Activated CD8-positive, alpha-beta memory T cell treated with anti-CD3 and anti-CD28 coated beads, Interleukin-2, amount 10 ng/mL, durations not matched to agents 7 days and 5 days (primary cell): ENCODE measurements at regions not wholly inside any gene's neighbourhood (a gene's known extent, or its start where the extent isn't known, plus 50 kb on each side); places are given as distances from the start of the nearest gene placed in this dataset.
"Not testable (repeated sequence)": the region's sequence is repeated elsewhere in the genome, so short reads cannot be mapped to it uniquely, and the experiment has no call there.

Experiments
- ATAC-seq: fragments of 150-1000 bp; cut with Tn5 transposase; one replicate; pipeline ENCODE4 v1.10.0; 2021; ENCODE audit warnings: moderate library complexity
- CTCF ChIA-PET: fragments of 350-600 bp; sonication (Branson Sonifier 250); formaldehyde crosslinking; loops from one replicate; lab custom pipeline; 2021; ENCODE audit warnings: antibody characterized with exemption; lab: Charles Lee
- DNase-seq: peaks from one replicate; pipeline ENCODE4 v3.0.0-alpha.2; 2020
- H3K27ac Mint-ChIP-seq: one replicate; pipeline ENCODE4 v1.8.0; 2021; ENCODE audit warnings: mild to moderate bottlenecking, mixed read lengths
- H3K27me3 Mint-ChIP-seq: one replicate; pipeline ENCODE4 v1.8.0; 2021; ENCODE audit warnings: mixed read lengths
- H3K36me3 Mint-ChIP-seq: one replicate; pipeline ENCODE4 v1.8.0; 2021; ENCODE audit warnings: mild to moderate bottlenecking, mixed read lengths
- H3K4me1 Mint-ChIP-seq: one replicate; pipeline ENCODE4 v1.8.0; 2021; ENCODE audit warnings: mixed read lengths
- H3K4me3 Mint-ChIP-seq: one replicate; pipeline ENCODE4 v1.8.0; 2021; ENCODE audit warnings: mild to moderate bottlenecking, moderate library complexity, mixed read lengths
- H3K9me3 Mint-ChIP-seq: one replicate; pipeline ENCODE4 v1.8.0; 2022; ENCODE audit warnings: low read depth, mixed read lengths

DNA sequence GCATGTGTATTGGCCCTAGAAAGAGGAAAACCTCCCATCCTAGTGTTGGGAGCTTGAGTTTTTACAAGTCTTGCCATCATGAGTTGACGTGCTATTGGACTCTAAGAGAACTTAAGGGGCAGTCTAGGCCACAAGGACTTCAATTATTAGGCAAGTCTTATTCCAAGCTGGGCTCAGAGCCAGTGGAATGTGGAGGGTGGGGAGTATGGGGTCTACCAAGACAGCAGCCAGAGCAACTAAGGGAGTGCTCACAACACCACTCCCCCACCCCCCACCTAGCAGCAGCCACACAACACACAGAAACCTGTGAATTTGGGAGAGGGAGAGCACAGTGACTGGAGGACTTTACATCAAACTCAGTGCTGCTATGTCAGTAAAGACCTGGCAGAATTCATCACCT, 1625.6 kb downstream of the SPATA31A7 start:
- CTCF ChIA-PET, H3K9me3 Mint-ChIP-seq, H3K4me3 Mint-ChIP-seq, H3K27ac Mint-ChIP-seq, H3K4me1 Mint-ChIP-seq, H3K36me3 Mint-ChIP-seq, DNase-seq, ATAC-seq: not testable (repeated sequence)
- H3K27me3 Mint-ChIP-seq = peaks cover 10% of the 10 kb centered on the region

DNA sequence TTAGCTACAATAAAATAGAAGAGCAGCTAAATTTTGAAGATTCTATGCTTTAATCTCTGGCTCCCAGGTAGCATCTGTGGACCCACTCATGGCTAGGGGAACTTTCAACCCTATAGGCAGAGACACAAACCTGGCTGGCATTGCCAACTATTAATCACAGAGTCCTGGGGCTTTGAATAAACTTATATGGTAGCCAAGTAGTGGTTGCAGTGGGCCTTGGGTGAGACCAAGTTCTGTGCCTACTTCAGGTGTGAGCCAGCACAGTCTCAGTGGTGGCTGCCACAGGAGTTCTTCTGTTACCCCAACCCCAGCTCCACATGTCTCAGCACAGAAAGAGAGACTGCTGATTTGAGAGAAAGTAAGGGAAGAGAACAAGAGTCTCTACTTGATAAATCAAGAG, 1626.5 kb downstream of the SPATA31A7 start:
- peaks cover 10% of the 10 kb centered on the region for H3K27me3 Mint-ChIP-seq
- DNase-seq, H3K4me3 Mint-ChIP-seq, H3K4me1 Mint-ChIP-seq, H3K36me3 Mint-ChIP-seq, CTCF ChIA-PET, H3K9me3 Mint-ChIP-seq, ATAC-seq, H3K27ac Mint-ChIP-seq: not testable (repeated sequence)

DNA sequence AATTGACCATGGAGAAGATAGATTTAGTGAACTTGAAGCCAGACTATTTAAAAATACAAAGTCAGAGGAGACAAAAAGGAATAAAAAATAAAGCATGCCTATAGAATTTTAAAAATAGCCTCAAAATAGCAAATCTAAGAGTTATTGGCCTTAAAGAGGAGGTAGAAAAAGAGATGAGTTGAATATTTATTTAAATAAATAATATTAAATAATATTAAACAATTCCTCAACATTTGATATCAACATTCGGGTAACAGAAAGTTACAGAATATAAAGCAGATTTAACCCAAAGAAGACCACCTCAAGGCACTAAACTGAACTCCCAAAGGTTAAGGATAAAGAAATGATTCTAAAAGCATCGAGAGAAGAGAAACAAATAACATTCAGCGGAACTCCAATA, 1627.4 kb downstream of the SPATA31A7 start:
- CTCF ChIA-PET, H3K36me3 Mint-ChIP-seq, H3K9me3 Mint-ChIP-seq, ATAC-seq, H3K4me3 Mint-ChIP-seq, H3K27ac Mint-ChIP-seq, H3K4me1 Mint-ChIP-seq, DNase-seq: not testable (repeated sequence)
- H3K27me3 Mint-ChIP-seq = peaks cover 10% of the 10 kb centered on the region

DNA sequence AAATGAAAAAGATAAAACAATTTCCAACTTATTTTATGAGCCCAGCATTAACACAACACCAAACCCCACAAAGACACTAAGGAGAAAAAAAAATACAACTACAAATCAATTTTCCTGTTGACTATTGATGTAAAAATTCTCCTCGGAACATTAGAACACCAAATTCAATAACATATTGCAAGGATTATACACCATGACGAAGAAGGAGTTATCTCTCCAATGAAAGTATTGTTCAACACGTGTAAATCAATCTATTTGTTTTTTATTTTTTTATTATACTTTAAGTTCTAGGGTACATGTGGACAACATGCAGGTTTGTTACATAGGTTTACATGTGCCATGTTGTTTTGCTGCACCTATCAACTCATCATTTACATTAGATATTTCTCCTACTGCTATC, 1632.3 kb downstream of the SPATA31A7 start:
- H3K4me1 Mint-ChIP-seq, H3K4me3 Mint-ChIP-seq, H3K36me3 Mint-ChIP-seq, ATAC-seq, H3K27me3 Mint-ChIP-seq, H3K27ac Mint-ChIP-seq, CTCF ChIA-PET, H3K9me3 Mint-ChIP-seq, DNase-seq: not testable (repeated sequence)

DNA sequence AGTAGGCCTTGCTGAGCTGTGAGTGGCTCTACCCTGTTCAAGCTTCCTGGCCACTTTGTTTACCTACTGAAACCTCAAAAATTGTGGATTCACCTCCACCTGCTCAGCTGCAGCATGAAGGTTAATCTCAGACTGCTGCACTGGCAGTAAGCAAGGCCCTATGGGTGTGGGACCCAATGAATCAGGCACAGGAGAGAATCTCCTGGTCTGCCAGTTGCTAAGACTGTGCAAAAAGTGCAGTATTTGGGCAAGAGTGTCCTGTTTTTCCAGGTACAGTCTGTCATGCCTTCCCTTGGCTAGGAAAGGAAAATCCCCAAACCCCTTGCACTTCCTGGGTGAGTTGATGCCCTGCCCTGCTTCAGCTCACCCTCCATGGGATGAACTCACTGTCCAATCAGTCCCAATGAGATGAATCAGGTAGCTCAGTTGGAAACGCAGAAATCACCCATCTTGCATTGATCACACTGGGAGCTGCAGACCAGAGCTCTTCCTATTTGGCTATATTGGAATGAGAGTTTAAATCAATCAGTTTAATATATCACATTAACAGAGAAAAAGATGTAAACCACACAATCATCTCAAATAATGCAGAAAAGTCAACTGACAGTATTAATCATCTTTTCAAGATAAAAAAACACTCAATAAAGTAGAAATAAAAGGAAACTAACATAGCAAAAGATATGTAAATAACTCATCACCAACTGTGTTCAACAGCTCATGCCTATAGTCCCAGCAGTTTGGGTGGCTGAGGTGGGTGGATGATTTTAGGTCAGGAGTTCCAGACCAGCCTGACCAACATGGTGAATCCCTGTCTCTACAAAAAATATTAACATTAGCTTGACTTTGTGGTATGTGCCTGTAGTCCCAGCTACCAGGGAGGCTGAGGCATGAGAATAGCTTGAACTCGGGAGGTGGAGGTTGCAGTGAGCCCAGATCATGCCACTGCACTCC, 1638.4 kb downstream of the SPATA31A7 start:
- CTCF ChIA-PET, H3K9me3 Mint-ChIP-seq, H3K4me1 Mint-ChIP-seq, ATAC-seq, H3K27ac Mint-ChIP-seq, DNase-seq, H3K36me3 Mint-ChIP-seq, H3K4me3 Mint-ChIP-seq: not testable (repeated sequence)
- peaks cover 14% of the 10 kb centered on the region for H3K27me3 Mint-ChIP-seq

DNA sequence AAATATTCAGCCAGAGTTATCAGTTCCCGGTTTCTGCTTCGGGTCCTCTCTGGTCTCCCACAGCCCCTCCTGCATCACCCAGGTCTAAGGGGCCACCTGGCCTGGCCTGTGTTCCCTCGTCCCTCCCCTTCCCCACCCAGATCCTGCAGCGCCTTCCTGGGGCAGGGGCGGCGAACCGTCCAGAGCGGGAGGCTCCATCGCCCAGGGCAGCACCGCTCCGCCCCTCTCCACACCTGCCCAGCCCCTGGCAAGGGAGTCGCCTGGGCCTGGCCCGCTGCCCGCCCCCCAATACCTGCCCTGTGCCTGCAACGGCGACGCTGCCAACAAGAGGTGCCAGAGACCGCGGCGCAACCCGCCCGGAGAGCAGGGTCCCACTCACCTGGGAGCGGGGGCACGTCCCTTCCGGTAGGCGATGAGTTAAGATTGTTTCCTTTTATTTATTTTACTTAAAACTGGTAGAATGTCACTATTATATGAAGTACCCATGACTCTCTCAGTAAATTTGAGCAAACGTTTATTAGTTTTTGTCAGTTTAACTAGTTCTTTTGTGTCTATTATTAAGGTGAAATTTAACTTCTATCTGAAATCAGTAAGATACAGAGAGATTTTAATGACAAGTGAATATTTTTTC, 1641.1 kb downstream of the SPATA31A7 start:
- H3K4me1 Mint-ChIP-seq, H3K36me3 Mint-ChIP-seq, ATAC-seq, H3K27me3 Mint-ChIP-seq, DNase-seq, H3K4me3 Mint-ChIP-seq, H3K27ac Mint-ChIP-seq, H3K9me3 Mint-ChIP-seq, CTCF ChIA-PET: not testable (repeated sequence)

DNA sequence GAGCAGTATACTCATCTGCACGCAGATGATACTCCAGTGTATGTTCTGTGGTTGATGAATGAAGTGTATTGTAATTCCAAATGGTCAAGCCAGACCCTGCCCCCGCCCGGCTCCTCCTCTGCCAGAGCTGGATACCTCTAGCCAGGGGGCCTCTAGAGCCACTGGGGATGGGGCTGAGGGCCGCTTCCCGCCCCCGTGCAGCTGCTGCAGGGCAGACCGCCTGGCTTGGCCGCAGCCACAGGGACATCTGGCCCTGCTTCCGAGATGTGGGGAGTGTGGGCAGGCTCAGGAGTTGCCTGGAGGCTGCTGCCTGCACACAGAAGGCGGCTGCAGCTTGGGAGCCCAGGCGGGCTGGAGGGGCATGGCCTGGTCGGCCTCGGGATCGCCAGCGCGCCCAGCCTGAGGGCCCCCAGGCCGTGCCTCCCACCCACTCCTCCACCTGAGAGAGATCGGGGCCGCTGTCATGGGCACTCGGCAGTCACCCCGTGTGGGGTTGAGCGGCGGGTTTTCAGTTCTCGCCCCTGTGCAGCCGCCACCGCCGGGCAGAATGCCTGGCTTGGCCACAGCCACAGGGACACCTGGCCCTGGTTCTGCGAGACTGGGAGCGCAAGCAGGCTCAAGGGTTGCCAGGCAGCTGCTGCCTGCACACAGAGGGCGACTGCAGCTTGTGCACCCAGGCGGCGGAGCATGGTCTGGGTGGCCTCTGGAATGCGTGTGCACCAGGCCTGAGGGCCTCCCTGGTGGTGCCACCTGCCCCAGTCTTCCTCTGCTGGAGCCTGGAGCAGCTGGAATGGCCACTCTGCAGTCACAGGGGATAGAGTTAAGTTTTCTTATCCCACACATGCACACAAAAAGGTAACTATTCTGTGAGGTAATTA, 1643.7 kb downstream of the SPATA31A7 start:
- peaks cover 12% of the 10 kb centered on the region for H3K27me3 Mint-ChIP-seq
- H3K27ac Mint-ChIP-seq, CTCF ChIA-PET, H3K4me3 Mint-ChIP-seq, ATAC-seq, H3K4me1 Mint-ChIP-seq, H3K36me3 Mint-ChIP-seq, H3K9me3 Mint-ChIP-seq, DNase-seq: not testable (repeated sequence)

DNA sequence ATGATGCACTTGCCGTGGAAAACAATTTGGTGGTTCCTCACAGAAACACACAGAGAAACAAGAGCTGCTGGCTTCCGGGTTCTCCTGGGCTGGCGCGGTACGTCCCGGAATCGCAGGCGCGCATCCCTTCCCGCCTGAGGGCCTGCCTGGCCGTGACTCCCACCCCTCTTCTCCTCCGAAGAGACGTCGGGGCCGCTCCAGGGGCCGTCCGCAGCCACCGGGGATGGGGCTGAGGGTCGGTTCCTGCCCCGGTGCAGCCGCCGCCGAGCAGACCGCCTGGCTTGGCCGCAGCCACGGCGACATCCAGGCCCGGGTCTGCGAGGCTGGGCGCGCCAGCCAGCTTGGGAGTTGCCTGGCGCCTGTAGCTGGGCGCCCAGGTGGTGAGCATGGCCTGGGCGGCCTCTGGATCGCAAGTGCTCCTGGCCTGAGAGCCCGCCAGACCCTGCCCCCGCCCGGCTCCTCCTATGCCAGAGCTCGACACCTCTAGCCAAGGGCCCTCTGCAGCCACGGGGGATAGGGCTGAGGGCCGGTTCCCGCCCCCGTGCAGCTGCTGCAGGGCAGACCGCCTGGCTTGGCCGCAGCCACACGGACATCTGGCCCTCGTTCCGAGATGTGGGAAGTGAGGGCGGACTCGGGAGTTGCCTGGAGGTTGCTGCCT, 1647.5 kb downstream of the SPATA31A7 start:
- DNase-seq = peak; percentile 61
- H3K4me1 Mint-ChIP-seq, H3K27me3 Mint-ChIP-seq, H3K9me3 Mint-ChIP-seq, CTCF ChIA-PET, ATAC-seq, H3K36me3 Mint-ChIP-seq: not testable (repeated sequence)
- Mint-ChIP-seq H3K27ac (peak overlapping the region; percentile 40), H3K4me3 (peak overlapping the region; percentile 64)

DNA sequence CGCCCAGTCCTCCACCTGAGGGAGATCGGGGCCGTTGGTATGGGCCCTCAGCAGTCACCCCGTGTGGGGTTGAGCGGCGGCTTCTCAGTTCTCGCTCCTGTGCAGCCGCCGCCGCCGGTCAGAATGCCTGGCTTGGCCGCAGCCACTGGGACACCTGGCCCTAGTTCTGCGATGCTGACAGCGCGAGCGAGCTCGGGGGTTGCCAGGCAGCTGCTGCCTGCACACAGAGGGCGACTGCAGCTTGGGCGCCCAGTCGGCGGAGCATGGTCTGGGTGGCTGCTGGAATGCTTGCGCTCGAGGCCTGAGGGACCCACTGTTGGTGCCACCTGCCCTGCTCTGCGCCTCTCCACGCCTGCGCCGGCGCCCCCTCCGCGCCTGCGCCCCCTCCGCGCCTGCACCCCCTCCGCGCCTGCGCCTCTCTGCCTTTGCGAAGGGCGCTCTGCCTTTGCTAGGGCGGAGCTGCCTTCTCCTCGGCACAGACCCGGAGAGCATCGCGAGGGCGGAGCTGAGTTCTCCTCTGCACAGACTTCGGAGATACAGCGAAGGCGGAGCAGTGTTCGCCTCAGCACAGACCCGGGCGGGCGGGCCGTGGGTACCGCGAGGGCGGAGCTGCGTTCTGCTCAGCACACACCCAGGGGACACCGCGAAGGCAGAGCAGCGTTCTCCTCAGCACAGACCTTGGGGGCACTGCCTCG, 1648.3 kb downstream of the SPATA31A7 start:
- peak overlapping the region; percentile 85 for H3K27ac Mint-ChIP-seq
- H3K36me3 Mint-ChIP-seq, H3K4me1 Mint-ChIP-seq, H3K9me3 Mint-ChIP-seq, CTCF ChIA-PET: not testable (repeated sequence)
- H3K27me3 Mint-ChIP-seq = peaks cover 18% of the 10 kb centered on the region
- H3K4me3 Mint-ChIP-seq = peak overlapping the region; percentile 73
- ATAC-seq = peak; percentile 100
- DNase-seq = peak; percentile 100

DNA sequence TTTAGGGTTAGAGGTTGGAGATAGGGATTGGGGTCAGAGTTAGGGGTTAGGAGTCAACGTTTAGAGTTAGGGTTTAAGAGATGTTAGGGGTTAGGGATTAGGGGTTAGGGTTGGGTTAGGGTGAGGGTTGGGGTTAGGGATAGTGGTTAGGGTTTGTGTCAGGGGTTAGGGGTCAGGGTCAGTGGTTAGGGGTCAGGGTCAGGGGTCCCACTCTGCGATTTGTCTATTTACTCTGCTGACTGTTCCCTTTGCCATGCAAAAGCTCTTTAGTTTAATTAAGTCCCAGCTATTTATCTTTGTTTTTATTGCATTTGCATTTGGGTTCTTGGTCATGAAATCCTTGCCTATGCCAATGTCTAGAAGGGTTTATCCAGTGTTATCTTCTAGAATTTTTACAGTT, 1649.3 kb downstream of the SPATA31A7 start:
- H3K36me3 Mint-ChIP-seq, H3K4me3 Mint-ChIP-seq, CTCF ChIA-PET, ATAC-seq, H3K27ac Mint-ChIP-seq, DNase-seq, H3K9me3 Mint-ChIP-seq, H3K4me1 Mint-ChIP-seq: not testable (repeated sequence)
- peaks cover 19% of the 10 kb centered on the region for H3K27me3 Mint-ChIP-seq

DNA sequence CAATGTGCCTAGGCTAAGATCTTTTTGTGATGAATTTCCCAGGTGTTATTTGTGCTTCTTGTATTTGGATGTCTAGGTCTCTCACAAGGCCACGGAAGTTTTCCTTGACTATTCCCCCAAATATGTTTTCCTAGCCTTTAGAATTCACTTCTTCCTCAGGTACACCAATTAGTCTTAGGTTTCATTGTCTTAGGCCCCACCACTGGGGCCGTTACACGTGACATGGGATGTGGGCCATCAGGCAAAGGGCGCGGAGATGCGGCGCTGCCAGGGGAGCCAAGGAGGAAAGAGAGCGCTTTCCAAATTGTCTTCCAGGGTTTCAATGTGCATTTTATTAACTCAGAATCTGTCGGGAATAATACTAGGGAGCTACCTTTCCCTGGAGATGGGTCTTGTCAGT, 1653.3 kb downstream of the SPATA31A7 start:
- H3K9me3 Mint-ChIP-seq, H3K27ac Mint-ChIP-seq, CTCF ChIA-PET, H3K4me3 Mint-ChIP-seq, H3K36me3 Mint-ChIP-seq, H3K4me1 Mint-ChIP-seq, ATAC-seq, DNase-seq: not testable (repeated sequence)
- peaks cover 23% of the 10 kb centered on the region for H3K27me3 Mint-ChIP-seq

DNA sequence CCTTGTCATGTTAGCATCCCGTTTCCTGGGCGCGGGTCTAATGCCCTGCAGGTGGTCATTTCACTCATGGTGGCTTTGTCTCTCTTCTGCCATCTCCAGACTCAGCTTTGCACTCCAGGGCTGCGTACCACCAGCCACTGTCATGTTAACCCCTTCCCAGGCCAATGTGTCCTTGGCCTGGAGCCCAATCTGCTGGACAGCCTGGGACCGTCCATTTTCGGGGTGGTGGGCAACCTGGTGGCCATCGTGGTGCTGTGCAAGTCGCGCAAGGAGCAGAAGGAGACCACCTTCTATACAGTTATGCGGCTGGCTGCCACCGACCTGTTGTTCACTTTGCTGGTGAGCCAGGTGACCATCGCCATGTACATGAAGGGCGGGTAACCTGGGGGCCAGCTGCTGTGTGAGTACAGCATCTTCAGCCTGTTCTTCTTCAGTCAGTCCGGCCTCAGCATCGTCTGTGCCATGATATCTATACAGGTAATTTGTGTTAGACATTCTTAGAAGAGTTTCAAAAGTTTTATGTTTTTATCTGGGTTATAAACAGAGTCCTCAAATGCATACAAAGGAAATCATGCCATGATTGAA, 1654.0 kb downstream of the SPATA31A7 start:
- H3K4me1 Mint-ChIP-seq, CTCF ChIA-PET, H3K9me3 Mint-ChIP-seq, H3K27ac Mint-ChIP-seq, H3K4me3 Mint-ChIP-seq, DNase-seq, ATAC-seq, H3K36me3 Mint-ChIP-seq: not testable (repeated sequence)
- H3K27me3 Mint-ChIP-seq = peaks cover 20% of the 10 kb centered on the region
